ENCODE measurements at regions not wholly inside any gene's neighbourhood (a gene's known extent, or its start where the extent isn't known, plus 50 kb on each side); places are given as distances from the start of the nearest gene placed in this dataset.

GRCh38 chr2:239716009-239716408 is 309.1 kb downstream of the NDUFA10 start:
- TF ChIP-seq, protein P1, sequence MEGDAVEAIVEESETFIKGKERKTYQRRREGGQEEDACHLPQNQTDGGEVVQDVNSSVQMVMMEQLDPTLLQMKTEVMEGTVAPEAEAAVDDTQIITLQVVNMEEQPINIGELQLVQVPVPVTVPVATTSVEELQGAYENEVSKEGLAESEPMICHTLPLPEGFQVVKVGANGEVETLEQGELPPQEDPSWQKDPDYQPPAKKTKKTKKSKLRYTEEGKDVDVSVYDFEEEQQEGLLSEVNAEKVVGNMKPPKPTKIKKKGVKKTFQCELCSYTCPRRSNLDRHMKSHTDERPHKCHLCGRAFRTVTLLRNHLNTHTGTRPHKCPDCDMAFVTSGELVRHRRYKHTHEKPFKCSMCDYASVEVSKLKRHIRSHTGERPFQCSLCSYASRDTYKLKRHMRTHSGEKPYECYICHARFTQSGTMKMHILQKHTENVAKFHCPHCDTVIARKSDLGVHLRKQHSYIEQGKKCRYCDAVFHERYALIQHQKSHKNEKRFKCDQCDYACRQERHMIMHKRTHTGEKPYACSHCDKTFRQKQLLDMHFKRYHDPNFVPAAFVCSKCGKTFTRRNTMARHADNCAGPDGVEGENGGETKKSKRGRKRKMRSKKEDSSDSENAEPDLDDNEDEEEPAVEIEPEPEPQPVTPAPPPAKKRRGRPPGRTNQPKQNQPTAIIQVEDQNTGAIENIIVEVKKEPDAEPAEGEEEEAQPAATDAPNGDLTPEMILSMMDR (IDR thresholded peaks at IDR 0.05; ENCODE audit: low read length) = no peak
- TF ChIP-seq EZH2 (IDR thresholded peaks at IDR 0.05; ENCODE audit: borderline replicate concordance, low read length) = no peak

Measured in OCI-LY1 (cell line).